ENCODE measurements at regions not wholly inside any gene's neighbourhood (a gene's known extent, or its start where the extent isn't known, plus 50 kb on each side); places are given as distances from the start of the nearest gene placed in this dataset.

- dilution Hi-C loops (cut with MboI; ENCODE audit: extremely low pct_ligation_motif_present, low sequenced_read_pairs): no loop called here
- TF ChIP-seq EZH2 (IDR thresholded peaks at IDR 0.05; ENCODE audit: low read length) (no peak), CTCF (optimal IDR thresholded peaks at IDR 0.05 in 1 of 3, IDR thresholded peaks at IDR 0.05 in 1 of 3, conservative IDR thresholded peaks at IDR 0.05 in 1 of 3; ENCODE audit: extremely low read depth in 1 of 3, insufficient read depth in 2 of 3, low read length in 3 of 3) (no peak)
- Histone ChIP-seq H3K9ac (ENCODE audit: control insufficient read depth, extremely low read depth, insufficient read depth, low read length) (no peak overlapping the region), H3K4me1 (ENCODE audit: control insufficient read depth, extremely low read depth, insufficient read depth, low read length) (no peaks in the 10 kb centered on the region), H2AFZ (ENCODE audit: control insufficient read depth, low read length) (no peak overlapping the region), H3K4me3 (ENCODE audit: control insufficient read depth in 2 of 3, extremely low read depth in 1 of 3, insufficient read depth in 2 of 3, low read depth in 1 of 3, low read length in 3 of 3) (no peak overlapping the region), H3K9me3 (ENCODE audit: control insufficient read depth, low read depth, low read length) (no peaks in the 10 kb centered on the region), H3K27me3 (ENCODE audit: control insufficient read depth, extremely low read depth, insufficient read depth, low read length) (no peaks in the 10 kb centered on the region), H3K27ac (ENCODE audit: control insufficient read depth, insufficient read depth, low read length) (no peak overlapping the region), H3K9me1 (ENCODE audit: control insufficient read depth, extremely low read depth, insufficient read depth, low read length) (no peaks in the 10 kb centered on the region), H3K4me2 (ENCODE audit: control insufficient read depth, extremely low read depth, insufficient read depth, low read depth, low read length) (no peak overlapping the region), H4K20me1 (ENCODE audit: control insufficient read depth, extremely low read depth, insufficient read depth, low read length) (no peaks in the 10 kb centered on the region), H3K79me2 (ENCODE audit: control insufficient read depth, insufficient read depth, low read length) (no peaks in the 10 kb centered on the region), H3K36me3 (ENCODE audit: control insufficient read depth in 2 of 2, extremely low read depth in 1 of 2, insufficient read depth in 2 of 2, low read length in 2 of 2) (no peaks in the 10 kb centered on the region)
- DNase-seq (ENCODE audit: low read depth, low spot score) (no peak), FAIRE-seq (no peak)
Measured at GRCh38 chr4:96355414-96355813, 515.5 kb downstream of the PDHA2 start.

GRCh38 chr4:96356591-96357370 is 516.9 kb downstream of the PDHA2 start:
- TF ChIP-seq CTCF (optimal IDR thresholded peaks at IDR 0.05 in 1 of 3, IDR thresholded peaks at IDR 0.05 in 1 of 3, conservative IDR thresholded peaks at IDR 0.05 in 1 of 3; ENCODE audit: extremely low read depth in 1 of 3, insufficient read depth in 2 of 3, low read length in 3 of 3): no peak
- TF ChIP-seq EZH2 (IDR thresholded peaks at IDR 0.05; ENCODE audit: low read length): no peak
- no peak overlapping the region for H3K9ac ChIP-seq (ENCODE audit: control insufficient read depth, extremely low read depth, insufficient read depth, low read length)
- H3K4me1 ChIP-seq (ENCODE audit: control insufficient read depth, extremely low read depth, insufficient read depth, low read length): no peaks in the 10 kb centered on the region
- no peaks in the 10 kb centered on the region for H3K79me2 ChIP-seq (ENCODE audit: control insufficient read depth, insufficient read depth, low read length)
- H3K36me3 ChIP-seq (ENCODE audit: control insufficient read depth in 2 of 2, extremely low read depth in 1 of 2, insufficient read depth in 2 of 2, low read length in 2 of 2): no peaks in the 10 kb centered on the region
- H3K4me2 ChIP-seq (ENCODE audit: control insufficient read depth, extremely low read depth, insufficient read depth, low read depth, low read length): no peak overlapping the region
- no peak for DNase-seq (ENCODE audit: low read depth, low spot score)
- dilution Hi-C loops (cut with MboI; ENCODE audit: extremely low pct_ligation_motif_present, low sequenced_read_pairs): no loop called here
- FAIRE-seq: no peak
- no peaks in the 10 kb centered on the region for H3K9me3 ChIP-seq (ENCODE audit: control insufficient read depth, low read depth, low read length)
- no peak overlapping the region for H3K4me3 ChIP-seq (ENCODE audit: control insufficient read depth in 2 of 3, extremely low read depth in 1 of 3, insufficient read depth in 2 of 3, low read depth in 1 of 3, low read length in 3 of 3)
- no peaks in the 10 kb centered on the region for H3K27me3 ChIP-seq (ENCODE audit: control insufficient read depth, extremely low read depth, insufficient read depth, low read length)
- no peak overlapping the region for H3K27ac ChIP-seq (ENCODE audit: control insufficient read depth, insufficient read depth, low read length)
- H4K20me1 ChIP-seq (ENCODE audit: control insufficient read depth, extremely low read depth, insufficient read depth, low read length): no peaks in the 10 kb centered on the region
- no peak overlapping the region for H2AFZ ChIP-seq (ENCODE audit: control insufficient read depth, low read length)
- H3K9me1 ChIP-seq (ENCODE audit: control insufficient read depth, extremely low read depth, insufficient read depth, low read length): no peaks in the 10 kb centered on the region

Data from keratinocyte (primary cell).